GM21723 (cell line): ENCODE measurements at regions not wholly inside any gene's neighbourhood (a gene's known extent, or its start where the extent isn't known, plus 50 kb on each side); places are given as distances from the start of the nearest gene placed in this dataset.
A peak's percentile ranks its signal among the peaks of the same experiment; 100 is the strongest.
"Not testable (repeated sequence)": the region's sequence is repeated elsewhere in the genome, so short reads cannot be mapped to it uniquely, and the experiment has no call there.

ENCODE experiments used
- ATAC-seq: cut with Tn5 transposase; IDR thresholded peaks from one replicate; pipeline ENCODE4 v1.9.1; 2021; ENCODE audit warnings: mild to moderate bottlenecking, moderate library complexity; ENCODE audit not compliant: unreplicated experiment

GRCh38 chr21:24628046-24628445 is 979.2 kb downstream of the MRPL39 start:
- no peak for ATAC-seq

- no peak for ATAC-seq
Observed at GRCh38 chr21:24617819-24618218, 989.5 kb downstream of the MRPL39 start.

- no peak for ATAC-seq
Observed at GRCh38 chr21:24594082-24594481, 1013.2 kb downstream of the MRPL39 start.

GRCh38 chr21:24590261-24590660 is 1017.0 kb downstream of the MRPL39 start:
- ATAC-seq, result no peak

- no peak for ATAC-seq
Observed at GRCh38 chr21:24583473-24583872, 1023.8 kb downstream of the MRPL39 start.

- ATAC-seq, result no peak
Observed at GRCh38 chr21:24577301-24577700, 1030.0 kb downstream of the MRPL39 start.

- no peak for ATAC-seq
Observed at GRCh38 chr21:24561291-24561690, 1046.0 kb downstream of the MRPL39 start.

GRCh38 chr21:24552491-24552890 is 1054.8 kb downstream of the MRPL39 start:
- no peak for ATAC-seq

- no peak for ATAC-seq
Observed at GRCh38 chr21:24545807-24546361, 1061.4 kb downstream of the MRPL39 start.

GRCh38 chr21:24514081-24514733 is 1093.1 kb downstream of the MRPL39 start:
- no peak for ATAC-seq

GRCh38 chr21:24509131-24509530 is 1098.2 kb downstream of the MRPL39 start:
- ATAC-seq, result no peak

- no peak for ATAC-seq
Observed at GRCh38 chr21:24486973-24487372, 1120.3 kb downstream of the MRPL39 start.

GRCh38 chr21:24483361-24483760 is 1123.9 kb downstream of the MRPL39 start:
- ATAC-seq, result not testable (repeated sequence)

- no peak for ATAC-seq
Observed at GRCh38 chr21:24470852-24471251, 1136.4 kb downstream of the MRPL39 start.

GRCh38 chr21:24456358-24456757 is 1150.9 kb downstream of the MRPL39 start:
- ATAC-seq, result no peak

GRCh38 chr21:24450119-24450518 is 1157.2 kb downstream of the MRPL39 start:
- ATAC-seq, result no peak

- no peak for ATAC-seq
Observed at GRCh38 chr21:24445517-24445916, 1161.8 kb downstream of the MRPL39 start.

- ATAC-seq, result no peak
Observed at GRCh38 chr21:24444736-24445135, 1162.5 kb downstream of the MRPL39 start.

GRCh38 chr21:24436236-24436635 is 1171.0 kb downstream of the MRPL39 start:
- no peak for ATAC-seq

- ATAC-seq, result peak; percentile 92
Observed at GRCh38 chr21:24428591-24429199, 1178.6 kb downstream of the MRPL39 start.

GRCh38 chr21:24424776-24425175 is 1182.5 kb downstream of the MRPL39 start:
- ATAC-seq, result no peak

- no peak for ATAC-seq
Observed at GRCh38 chr21:24423546-24423945, 1183.7 kb downstream of the MRPL39 start.
